AG09309 (cell line): ENCODE measurements at regions not wholly inside any gene's neighbourhood (a gene's known extent, or its start where the extent isn't known, plus 50 kb on each side); places are given as distances from the start of the nearest gene placed in this dataset.

ENCODE experiments used
- DNase-seq: peaks from one replicate; pipeline ENCODE4 v3.0.0-alpha.2; 2010; ENCODE audit warnings: low read depth
- H3K4me3 ChIP-seq: 2 replicates; pipeline ENCODE4 v1.5.1; 2011; ENCODE audit warnings: mild to moderate bottlenecking, low read depth, low read length, moderate library complexity; ENCODE audit not compliant: control insufficient read depth
- TF ChIP-seq, protein P1 (sequence below): IDR thresholded peaks from 2 replicates; pipeline ENCODE4 v1.5.1; 2011; ENCODE audit warnings: mild to moderate bottlenecking, low read depth, low read length, inconsistent platforms; ENCODE audit not compliant: insufficient read depth, control insufficient read depth; ENCODE audit errors: missing control alignments

DNA sequence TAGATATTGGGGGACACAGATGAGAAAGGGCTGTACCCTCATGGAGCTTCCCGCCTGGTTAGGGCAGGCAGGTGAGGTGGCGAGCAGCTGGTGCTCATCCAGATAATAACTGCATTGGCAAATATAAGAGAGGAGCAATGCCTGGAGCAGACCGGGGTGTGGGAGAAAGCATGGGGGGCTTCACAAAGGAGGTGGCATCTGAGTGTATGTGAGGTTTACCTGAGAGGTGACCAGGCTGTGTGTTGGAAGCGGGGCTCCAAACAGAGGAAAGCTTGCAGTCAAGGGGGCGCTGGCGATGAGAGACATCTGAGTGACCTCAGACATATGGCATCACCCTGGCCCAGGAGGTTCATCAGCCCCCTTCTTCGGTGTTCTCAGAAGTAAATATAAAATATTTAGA lies 72.1 kb upstream of the PMEPA1 start:
- TF ChIP-seq, protein P1, sequence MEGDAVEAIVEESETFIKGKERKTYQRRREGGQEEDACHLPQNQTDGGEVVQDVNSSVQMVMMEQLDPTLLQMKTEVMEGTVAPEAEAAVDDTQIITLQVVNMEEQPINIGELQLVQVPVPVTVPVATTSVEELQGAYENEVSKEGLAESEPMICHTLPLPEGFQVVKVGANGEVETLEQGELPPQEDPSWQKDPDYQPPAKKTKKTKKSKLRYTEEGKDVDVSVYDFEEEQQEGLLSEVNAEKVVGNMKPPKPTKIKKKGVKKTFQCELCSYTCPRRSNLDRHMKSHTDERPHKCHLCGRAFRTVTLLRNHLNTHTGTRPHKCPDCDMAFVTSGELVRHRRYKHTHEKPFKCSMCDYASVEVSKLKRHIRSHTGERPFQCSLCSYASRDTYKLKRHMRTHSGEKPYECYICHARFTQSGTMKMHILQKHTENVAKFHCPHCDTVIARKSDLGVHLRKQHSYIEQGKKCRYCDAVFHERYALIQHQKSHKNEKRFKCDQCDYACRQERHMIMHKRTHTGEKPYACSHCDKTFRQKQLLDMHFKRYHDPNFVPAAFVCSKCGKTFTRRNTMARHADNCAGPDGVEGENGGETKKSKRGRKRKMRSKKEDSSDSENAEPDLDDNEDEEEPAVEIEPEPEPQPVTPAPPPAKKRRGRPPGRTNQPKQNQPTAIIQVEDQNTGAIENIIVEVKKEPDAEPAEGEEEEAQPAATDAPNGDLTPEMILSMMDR: no peak
- H3K4me3 ChIP-seq: no peak overlapping the region
- no peak for DNase-seq

DNA sequence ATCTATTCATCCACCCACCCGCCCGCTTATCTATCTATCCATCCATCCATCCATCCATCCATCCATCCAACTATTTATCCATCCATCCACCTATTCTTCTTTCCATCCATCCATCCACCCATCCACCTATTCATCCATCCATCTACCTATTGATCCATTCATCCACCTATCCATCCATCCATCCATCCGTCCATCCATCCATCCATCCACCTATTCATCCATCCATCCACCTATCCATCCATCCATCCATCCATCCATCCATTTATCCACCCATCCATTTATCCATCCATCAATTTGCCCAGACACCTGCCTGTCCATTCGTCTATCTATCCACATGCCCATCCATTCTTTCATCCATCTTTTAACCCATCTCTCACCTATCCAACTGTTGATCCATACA lies 71.1 kb upstream of the PMEPA1 start:
- TF ChIP-seq, protein P1: no peak
- H3K4me3 ChIP-seq: no peak overlapping the region
- DNase-seq: no peak

- TF ChIP-seq, protein P1: no peak
- DNase-seq: no peak
- no peak overlapping the region for H3K4me3 ChIP-seq
These were observed 70.6 kb upstream of the PMEPA1 start for GRCh38 chr20:57780398-57780797.

GRCh38 chr20:57779401-57780003 lies 69.7 kb upstream of the PMEPA1 start:
- TF ChIP-seq, protein P1: no peak
- DNase-seq: no peak
- no peak overlapping the region for H3K4me3 ChIP-seq

DNA sequence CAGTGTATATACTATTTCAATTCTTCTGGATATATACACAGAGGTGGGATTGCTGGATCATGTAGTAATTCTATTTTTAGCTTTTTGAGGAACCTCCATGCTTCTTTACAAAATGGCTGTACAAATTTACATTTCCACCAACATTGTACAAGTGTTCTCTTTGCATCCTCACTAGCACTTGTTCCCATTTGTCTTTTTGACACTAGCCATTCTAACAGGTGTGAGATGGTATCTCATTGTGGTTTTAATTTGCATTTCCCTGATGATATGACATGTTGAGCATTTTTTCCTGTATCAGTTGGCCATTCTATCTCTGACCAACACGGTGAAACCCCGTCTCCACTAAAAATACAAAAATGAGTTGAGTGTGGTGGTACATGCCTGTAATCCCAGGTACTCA lies 68.1 kb upstream of the PMEPA1 start:
- TF ChIP-seq, protein P1: no peak
- no peak for DNase-seq
- no peak overlapping the region for H3K4me3 ChIP-seq

GRCh38 chr20:57774951-57775350 lies 65.1 kb upstream of the PMEPA1 start:
- H3K4me3 ChIP-seq: no peak overlapping the region
- DNase-seq: no peak
- TF ChIP-seq, protein P1: no peak
